PC-9 (cell line): ENCODE measurements at regions not wholly inside any gene's neighbourhood (a gene's known extent, or its start where the extent isn't known, plus 50 kb on each side); places are given as distances from the start of the nearest gene placed in this dataset.

ENCODE experiments used
- BruUV-seq: library from RNA; stranded (reverse); fragments of 400-500 nt; replicated peaks from 2 replicates; lab custom pipeline; 2021; lab: Mats Ljungman, UMichigan
- CTCF ChIA-PET: fragments of 300-600 bp; sonication (Branson Sonifier 250); formaldehyde crosslinking; loops from one replicate; lab custom pipeline; 2022; ENCODE audit warnings: antibody characterized with exemption; lab: Charles Lee
- POLR2A ChIA-PET: fragments of 300-600 bp; sonication (Branson Sonifier 250); formaldehyde crosslinking; loops from one replicate; lab custom pipeline; 2022; ENCODE audit warnings: antibody characterized with exemption; ENCODE audit not compliant: unreplicated experiment; lab: Charles Lee
- DNase-seq, 2 experiments: peaks; one replicate each; pipeline versions ENCODE4 v3.0.0 to v3.0.0-alpha.2; 2015 to 2022; ENCODE audit warnings: mixed read lengths in 1 of 2
- H2AFZ ChIP-seq: fragments of 200-600 bp; sonication (generic); 2 replicates; pipeline ENCODE4 v1.8.1; 2017; ENCODE audit warnings: antibody characterized with exemption
- H3F3A ChIP-seq: fragments of 200-600 bp; sonication (generic); 2 replicates; pipeline ENCODE4 v1.8.1; 2017; ENCODE audit warnings: antibody characterized with exemption, mild to moderate bottlenecking, low read depth; ENCODE audit not compliant: insufficient read depth
- H3K27ac ChIP-seq: fragments of 200-600 bp; sonication (generic); 2 replicates; pipeline ENCODE4 v1.6.1; 2016; ENCODE audit warnings: mixed run types
- H3K27me3 ChIP-seq: fragments of 200-600 bp; sonication (generic); 2 replicates; pipeline ENCODE4 v1.6.1; 2016; ENCODE audit warnings: low read depth, mixed run types; ENCODE audit not compliant: insufficient read depth
- H3K36me3 ChIP-seq: fragments of 200-600 bp; sonication (generic); 2 replicates; pipeline ENCODE4 v1.6.1; 2016; ENCODE audit warnings: low read depth, mixed run types
- H3K4me1 ChIP-seq: fragments of 200-600 bp; sonication (generic); replicated peaks from 2 replicates; pipeline ENCODE4 v1.6.1; 2016; ENCODE audit warnings: mixed run types; ENCODE audit not compliant: insufficient read depth
- H3K4me2 ChIP-seq: fragments of 200-600 bp; sonication (generic); 2 replicates; pipeline ENCODE4 v1.6.1; 2017; ENCODE audit warnings: mixed run types
- H3K4me3 ChIP-seq: fragments of 200-600 bp; sonication (generic); 2 replicates; pipeline ENCODE4 v1.6.1; 2016; ENCODE audit warnings: mixed run types
- H3K79me2 ChIP-seq: fragments of 200-600 bp; sonication (generic); 2 replicates; pipeline ENCODE4 v1.6.1; 2017; ENCODE audit warnings: low read depth, mixed run types
- H3K9me2 ChIP-seq: fragments of 200-600 bp; sonication (generic); 2 replicates; pipeline ENCODE4 v1.8.1; 2017; ENCODE audit warnings: mild to moderate bottlenecking; ENCODE audit not compliant: insufficient read depth
- H3K9me3 ChIP-seq: fragments of 200-600 bp; sonication (generic); 2 replicates; pipeline ENCODE4 v1.8.1; 2016; ENCODE audit warnings: low read depth; ENCODE audit not compliant: insufficient read depth
- H4K20me1 ChIP-seq: fragments of 200-600 bp; sonication (generic); 2 replicates; pipeline ENCODE4 v1.8.1; 2017; ENCODE audit not compliant: insufficient read depth
- CTCF ChIP-seq: fragments of 200-600 bp; sonication (generic); conservative IDR thresholded peaks from 2 replicates; pipeline ENCODE4 v1.6.1; 2017; ENCODE audit warnings: mixed run types, antibody characterized with exemption, mild to moderate bottlenecking, moderate library complexity
- EZH2 ChIP-seq: fragments of 200-600 bp; sonication (generic); IDR thresholded peaks from 2 replicates; pipeline ENCODE4 v1.8.0; 2017; ENCODE audit warnings: antibody characterized with exemption, low read depth
- intact Hi-C: fragments of 100-400 bp; cut with micrococcal nuclease; formaldehyde crosslinking; loops from one replicate; pipeline ENCODE4 v1.10.0; 2022; ENCODE audit not compliant: unreplicated experiment

- no TSS peak for BruUV-seq
- POLR2A ChIA-PET, result no interaction called here
Observed at GRCh38 chr10:129090618-129091366, 376.2 kb upstream of the MGMT start.

GRCh38 chr10:129093641-129094040, 373.4 kb upstream of the MGMT start:
- Histone ChIP-seq H3F3A (no peaks in the 10 kb centered on the region), H3K79me2 (no peaks in the 10 kb centered on the region), H3K27ac (no peak overlapping the region), H3K4me3 (no peak overlapping the region), H3K9me2 (no peaks in the 10 kb centered on the region), H3K4me1 (no peaks in the 10 kb centered on the region), H4K20me1 (no peaks in the 10 kb centered on the region), H3K4me2 (no peak overlapping the region), H3K36me3 (no peaks in the 10 kb centered on the region), H2AFZ (no peak overlapping the region), H3K9me3 (no peaks in the 10 kb centered on the region), H3K27me3 (0 out of 2 replicates have a peak, but pooled peaks cover 9% of the 10 kb centered on the region)
- TF ChIP-seq EZH2 (no peak), CTCF (no peak)
- intact Hi-C loops, result no loop called here
- ChIA-PET CTCF (no interaction called here), POLR2A (no interaction called here)
- no TSS peak for BruUV-seq
- DNase-seq, result no peak

More at GRCh38 chr10:129090618-129091366, 376.2 kb upstream of the MGMT start:
- Histone ChIP-seq H3K9me2 (no peaks in the 10 kb centered on the region), H3K4me3 (no peak overlapping the region), H3K4me2 (no peak overlapping the region), H3K27me3 (0 out of 2 replicates have a peak, but pooled peaks cover 9% of the 10 kb centered on the region), H3K36me3 (no peaks in the 10 kb centered on the region), H3F3A (no peaks in the 10 kb centered on the region), H3K9me3 (no peaks in the 10 kb centered on the region), H2AFZ (no peak overlapping the region), H3K27ac (no peak overlapping the region), H3K79me2 (no peaks in the 10 kb centered on the region), H4K20me1 (no peaks in the 10 kb centered on the region), H3K4me1 (no peaks in the 10 kb centered on the region)
- TF ChIP-seq CTCF, result no peak
- TF ChIP-seq EZH2, result no peak
- no peak for DNase-seq
- CTCF ChIA-PET, result no interaction called here
- intact Hi-C loops, result no loop called here

GRCh38 chr10:129094233-129094632, 372.8 kb upstream of the MGMT start:
- Histone ChIP-seq H3K4me3 (no peak overlapping the region), H3K27me3 (0 out of 2 replicates have a peak, but pooled peaks cover 9% of the 10 kb centered on the region), H3K4me1 (no peaks in the 10 kb centered on the region), H3K79me2 (no peaks in the 10 kb centered on the region), H3K9me3 (no peaks in the 10 kb centered on the region), H2AFZ (no peak overlapping the region), H3K36me3 (no peaks in the 10 kb centered on the region), H3K4me2 (no peak overlapping the region), H3F3A (no peaks in the 10 kb centered on the region), H3K27ac (no peak overlapping the region), H3K9me2 (no peaks in the 10 kb centered on the region), H4K20me1 (no peaks in the 10 kb centered on the region)
- no TSS peak for BruUV-seq
- TF ChIP-seq CTCF (no peak), EZH2 (no peak)
- ChIA-PET POLR2A (no interaction called here), CTCF (no interaction called here)
- DNase-seq, result no peak
- intact Hi-C loops, result no loop called here
